NCI-H446 treated with DMSO at 0.1 percent for 48 hours (cell line): ENCODE measurements at regions not wholly inside any gene's neighbourhood (a gene's known extent, or its start where the extent isn't known, plus 50 kb on each side); places are given as distances from the start of the nearest gene placed in this dataset.
A peak's percentile ranks its signal among the peaks of the same experiment; 100 is the strongest.

Source experiments
- DNase-seq: peaks from one replicate; lab custom pipeline; 2025; lab: John Stamatoyannopoulos, UW

- DNase-seq = no peak
Observed at GRCh38 chr4:89422441-89422990, 114.9 kb upstream of the GPRIN3 start.

GRCh38 chr4:89420507-89420906 is 112.9 kb upstream of the GPRIN3 start:
- DNase-seq = peak; percentile 34

DNA sequence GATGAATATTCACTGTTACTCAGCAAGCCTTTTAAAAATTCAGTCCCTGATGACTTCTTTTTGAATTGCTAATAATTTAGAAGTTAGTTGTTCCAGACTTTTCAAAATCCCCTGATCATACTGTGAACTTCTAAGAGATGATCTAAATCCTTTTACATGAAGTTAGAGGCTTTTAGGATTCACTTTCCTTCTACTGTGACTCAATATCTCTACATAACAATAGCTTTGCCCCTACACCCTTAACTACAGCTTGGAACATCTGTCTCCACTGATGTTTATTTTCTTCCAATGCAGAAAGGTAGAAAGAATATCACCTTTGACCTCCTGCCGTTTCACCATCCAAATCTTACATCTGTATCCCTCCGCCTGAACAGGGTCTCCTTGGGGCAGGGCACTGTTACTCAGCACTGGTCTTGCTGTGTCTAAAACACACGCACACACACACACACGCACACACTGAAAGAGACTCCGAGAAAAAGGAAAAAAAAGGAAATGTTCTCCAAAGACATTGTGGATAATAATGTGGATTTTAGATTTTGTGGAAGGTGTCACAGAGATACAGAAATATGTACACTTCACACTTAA is 111.6 kb upstream of the GPRIN3 start:
- no peak for DNase-seq

- DNase-seq = no peak
Observed at GRCh38 chr4:89416960-89417359, 109.4 kb upstream of the GPRIN3 start.

DNA sequence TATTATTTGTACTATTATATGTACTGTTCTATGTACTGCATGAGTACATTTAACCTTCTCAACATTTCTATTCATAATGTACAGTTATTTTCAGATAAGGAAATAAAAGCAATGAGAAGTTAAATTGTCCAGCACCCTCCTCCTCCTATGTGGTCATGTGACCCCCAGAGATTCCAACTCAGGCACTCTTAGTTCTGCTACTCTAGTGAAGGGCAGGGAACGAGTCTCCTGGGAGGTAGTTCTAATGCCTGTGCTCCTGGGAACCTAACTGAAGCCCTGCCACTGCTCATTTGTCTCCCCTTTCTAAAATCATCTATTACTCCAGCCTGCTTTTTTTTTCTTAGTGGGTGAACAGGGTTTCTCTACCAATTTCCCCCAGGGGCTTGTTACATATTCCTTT is 105.9 kb upstream of the GPRIN3 start:
- no peak for DNase-seq

- no peak for DNase-seq
Observed at GRCh38 chr4:89411539-89412309, 104.1 kb upstream of the GPRIN3 start.

DNA sequence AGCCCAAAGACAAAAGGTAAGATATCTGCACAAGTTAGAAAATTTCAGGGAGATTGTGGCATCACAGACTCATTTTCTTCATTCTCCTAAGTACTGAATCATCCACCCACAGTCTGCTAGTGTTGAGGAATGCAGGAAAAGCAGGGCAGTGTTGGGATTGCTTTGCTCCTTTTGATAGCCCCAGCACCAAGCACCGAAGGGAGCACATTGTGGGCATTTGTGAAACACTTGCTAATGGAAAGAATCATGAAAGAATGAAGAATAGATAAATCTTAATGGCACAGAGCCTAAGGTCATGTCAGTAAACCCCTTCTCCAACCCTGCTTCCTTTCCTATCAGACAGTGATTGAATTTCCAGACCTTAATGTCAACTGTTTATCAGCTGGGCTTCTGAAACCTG is 103.1 kb upstream of the GPRIN3 start:
- DNase-seq = no peak

DNA sequence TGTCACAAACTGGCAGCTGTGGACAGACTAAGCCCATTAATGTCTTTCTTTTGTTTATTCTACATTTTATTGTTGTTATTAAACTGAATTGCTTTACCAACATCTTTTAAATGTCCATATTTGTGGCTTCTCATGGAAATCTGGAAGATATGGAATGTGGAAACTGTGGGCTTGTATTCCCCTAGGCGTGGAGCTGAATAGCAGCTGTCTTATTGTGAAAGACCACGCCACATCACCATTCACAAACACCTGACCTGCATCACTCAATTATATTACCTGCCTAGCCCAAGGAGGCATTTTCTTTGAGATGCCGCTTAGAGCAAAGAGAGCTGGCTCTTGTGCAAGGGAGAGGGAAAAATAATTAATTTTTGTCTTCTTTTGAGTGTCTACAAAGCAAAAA is 96.9 kb upstream of the GPRIN3 start:
- no peak for DNase-seq

DNA sequence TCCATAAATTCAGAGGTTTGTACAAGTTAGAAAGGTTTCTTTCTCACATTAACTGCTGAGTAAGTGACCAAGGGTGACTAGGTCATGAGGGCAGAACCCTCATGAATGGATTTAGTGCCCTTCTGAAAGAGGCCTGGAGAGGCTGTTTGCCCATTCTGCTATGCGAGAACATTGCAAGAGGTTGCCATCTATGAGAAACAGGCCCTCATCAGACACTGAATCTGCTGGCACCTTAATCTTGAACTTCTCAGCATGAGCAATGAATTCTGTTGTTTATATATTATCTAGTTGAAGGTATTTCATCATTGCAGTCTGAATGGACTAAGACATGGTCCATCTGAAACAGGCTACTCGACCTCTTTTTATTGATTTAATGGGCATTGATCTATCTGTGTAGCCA is 96.2 kb upstream of the GPRIN3 start:
- DNase-seq = no peak

GRCh38 chr4:89400287-89401035 is 92.9 kb upstream of the GPRIN3 start:
- DNase-seq = no peak

GRCh38 chr4:89398644-89399043 is 91.0 kb upstream of the GPRIN3 start:
- no peak for DNase-seq

- no peak for DNase-seq
Observed at GRCh38 chr4:89398146-89398545, 90.5 kb upstream of the GPRIN3 start.

DNA sequence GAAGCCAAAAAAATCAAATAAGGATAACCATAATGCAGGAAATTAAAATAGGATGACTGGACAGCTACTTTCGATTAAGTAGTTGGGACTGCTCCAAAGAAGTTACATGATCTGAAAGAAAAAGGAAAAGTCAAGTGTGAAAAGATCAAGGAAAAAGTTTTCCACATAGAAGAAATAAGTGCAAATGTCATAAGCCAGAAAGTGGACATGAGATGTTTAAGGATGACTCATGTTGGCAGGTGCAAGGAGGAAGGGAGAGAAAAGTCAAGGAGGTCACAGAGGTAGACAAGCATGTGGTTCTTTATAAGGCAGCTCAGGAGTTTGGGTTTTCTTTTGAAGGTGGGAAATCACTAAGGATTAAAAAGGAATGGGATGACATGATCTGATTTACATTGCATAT is 89.8 kb upstream of the GPRIN3 start:
- DNase-seq = no peak

- DNase-seq = no peak
Observed at GRCh38 chr4:89382439-89382838, 74.8 kb upstream of the GPRIN3 start.

DNA sequence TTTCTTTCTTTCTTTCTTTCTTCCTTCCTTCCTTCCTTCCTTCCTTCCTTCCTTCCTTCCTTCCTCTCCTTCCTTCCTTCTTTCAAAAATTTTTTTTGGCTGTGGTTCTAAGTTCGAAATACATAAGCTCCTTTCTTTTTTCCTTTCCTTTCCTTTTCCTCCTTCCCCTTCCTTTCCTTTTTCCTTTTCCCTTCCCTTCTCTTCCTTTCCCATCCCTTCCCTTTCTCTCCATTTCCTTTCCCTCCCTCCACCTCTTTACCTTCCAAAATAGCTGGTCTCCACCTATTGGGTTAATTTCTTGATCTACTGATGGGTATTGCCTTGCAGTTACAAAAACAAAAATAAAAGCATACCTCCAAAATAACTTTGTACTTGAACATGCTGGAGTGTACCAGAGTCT is 73.4 kb upstream of the GPRIN3 start:
- no peak for DNase-seq

GRCh38 chr4:89379511-89380044 is 72.0 kb upstream of the GPRIN3 start:
- peak; percentile 63 for DNase-seq

DNA sequence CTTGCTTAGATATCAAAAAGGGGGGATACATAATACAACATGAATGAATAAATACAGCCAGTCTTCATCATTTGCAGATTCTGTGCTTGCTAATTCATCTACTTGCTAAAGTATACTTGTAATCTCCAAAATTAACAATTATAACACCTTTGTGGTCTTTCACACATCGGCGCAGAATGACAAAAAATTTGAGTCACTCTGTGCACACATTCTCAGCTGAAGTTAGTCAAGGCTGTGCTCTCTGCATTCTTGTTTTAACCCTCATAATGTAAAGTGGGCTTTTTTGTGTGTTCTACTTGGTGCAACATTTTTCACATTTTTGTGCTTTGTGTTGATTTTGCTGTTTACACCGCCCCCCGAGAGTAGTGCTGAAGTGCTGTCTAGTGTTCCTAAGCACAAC is 65.8 kb upstream of the GPRIN3 start:
- no peak for DNase-seq

- DNase-seq = no peak
Observed at GRCh38 chr4:89371614-89372013, 64.0 kb upstream of the GPRIN3 start.

- no peak for DNase-seq
Observed at GRCh38 chr4:89369581-89369980, 62.0 kb upstream of the GPRIN3 start.

- DNase-seq = no peak
Observed at GRCh38 chr4:89368861-89369260, 61.3 kb upstream of the GPRIN3 start.

DNA sequence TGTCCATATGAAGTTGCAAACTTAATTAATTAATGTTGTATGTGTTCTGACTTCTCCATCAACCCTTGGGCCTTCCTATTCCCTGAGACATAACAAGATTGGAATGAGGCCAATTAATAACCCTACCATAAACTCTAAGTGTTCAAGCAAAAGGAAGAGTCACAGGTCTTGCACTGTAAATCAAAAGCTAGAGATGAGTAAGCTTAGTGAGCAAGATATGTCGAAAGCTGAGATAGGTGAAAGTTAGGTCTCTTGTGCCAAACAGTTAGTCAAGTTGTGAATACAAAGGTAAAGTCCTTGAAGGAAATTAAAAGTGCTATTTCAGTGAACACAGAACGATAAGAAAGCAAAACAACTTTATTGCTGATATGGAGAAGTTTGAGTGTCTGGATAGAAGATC is 58.2 kb upstream of the GPRIN3 start:
- DNase-seq = no peak

DNA sequence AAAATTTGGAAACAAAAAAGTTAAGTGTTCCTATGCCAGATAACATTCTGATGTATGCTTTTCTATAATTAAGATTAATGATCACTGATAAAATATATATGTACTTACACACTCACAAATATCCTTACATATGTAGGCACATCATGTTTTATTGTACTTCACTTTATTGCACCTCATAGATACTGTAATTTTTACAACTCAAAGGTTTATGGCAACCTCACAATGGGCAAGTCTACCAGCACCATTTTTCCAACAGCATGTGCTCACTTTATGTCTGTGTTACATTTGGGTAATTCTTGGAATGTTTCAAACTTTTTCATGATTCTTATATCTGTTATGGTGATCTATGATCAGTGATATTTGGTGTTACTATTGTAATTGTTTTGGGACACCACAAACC is 57.8 kb upstream of the GPRIN3 start:
- no peak for DNase-seq

GRCh38 chr4:89364541-89364940 is 56.9 kb upstream of the GPRIN3 start:
- DNase-seq = no peak
